ENCODE measurements at regions not wholly inside any gene's neighbourhood (a gene's known extent, or its start where the extent isn't known, plus 50 kb on each side); places are given as distances from the start of the nearest gene placed in this dataset.

DNA sequence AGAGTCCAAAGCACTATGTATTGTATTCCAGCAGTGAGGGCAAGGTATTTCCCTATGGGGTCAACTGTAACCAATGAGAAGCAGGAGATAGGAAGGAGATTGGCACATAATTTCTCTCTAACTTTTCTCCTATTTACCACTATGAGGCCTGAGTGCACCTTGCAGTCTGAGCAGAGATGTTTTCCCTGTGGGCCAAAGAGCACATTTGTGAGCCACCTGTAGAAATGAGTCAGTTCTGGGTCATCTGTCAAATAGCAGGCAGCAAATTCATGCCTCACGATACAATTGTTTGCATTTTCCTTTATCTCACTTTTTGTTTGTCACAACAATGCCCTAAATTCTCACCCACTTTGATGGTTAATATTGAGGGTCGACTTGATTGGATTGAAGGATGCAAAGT lies 547.2 kb upstream of the NCAM2 start:
- no peak for DNase-seq (ENCODE audit: low read depth, low spot score)
- no peak for ATAC-seq
- Histone ChIP-seq H3K4me2 (ENCODE audit: low read length) (no peak overlapping the region), H3K4me1 (ENCODE audit: control insufficient read depth in 1 of 2, insufficient read depth in 2 of 2, low read length in 2 of 2) (no peaks in the 10 kb centered on the region), H3K79me2 (ENCODE audit: insufficient read depth, low read length) (no peaks in the 10 kb centered on the region), H3K4me3 (replicated peaks in 1 of 2; ENCODE audit: low read depth in 1 of 2, low read length in 2 of 2) (no peak overlapping the region), H3K9me2 (ENCODE audit: insufficient read depth) (no peaks in the 10 kb centered on the region), H2AFZ (ENCODE audit: low read depth, low read length, poor library complexity, severe bottlenecking) (no peak overlapping the region), H3K9ac (ENCODE audit: low read length) (no peak overlapping the region), H3K9me3 (ENCODE audit: control insufficient read depth in 1 of 2, insufficient read depth in 1 of 2, low read depth in 1 of 2, low read length in 2 of 2) (peaks cover 0 to 25% of the 10 kb centered on the region in 2 experiments; a peak in 2 of 4 replicates), H3K36me3 (ENCODE audit: control insufficient read depth in 1 of 2, insufficient read depth in 2 of 2, low read length in 2 of 2) (no peaks in the 10 kb centered on the region), H3K27ac (ENCODE audit: low read depth, low read length) (no peak overlapping the region), H3K27me3 (ENCODE audit: insufficient read depth, low read length) (no peaks in the 10 kb centered on the region), H4K20me1 (ENCODE audit: insufficient read depth) (no peaks in the 10 kb centered on the region)
- TF ChIP-seq, protein P1, sequence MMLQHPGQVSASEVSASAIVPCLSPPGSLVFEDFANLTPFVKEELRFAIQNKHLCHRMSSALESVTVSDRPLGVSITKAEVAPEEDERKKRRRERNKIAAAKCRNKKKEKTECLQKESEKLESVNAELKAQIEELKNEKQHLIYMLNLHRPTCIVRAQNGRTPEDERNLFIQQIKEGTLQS (IDR thresholded peaks at IDR 0.05), result no peak
- no peak for TF ChIP-seq ZFX (IDR thresholded peaks at IDR 0.05)
- TF ChIP-seq ZBTB33 (IDR thresholded peaks at IDR 0.05; ENCODE audit: extremely low read depth, insufficient replicate concordance, low read length), result no peak
- no peak for TF ChIP-seq ELF1 (IDR thresholded peaks at IDR 0.05; ENCODE audit: borderline replicate concordance, low read depth)
- no peak for TF ChIP-seq EGR1 (IDR thresholded peaks at IDR 0.05; ENCODE audit: low read depth)
- no peak for TF ChIP-seq ZNF274 (IDR thresholded peaks at IDR 0.05; ENCODE audit: low read depth, low read length)
- no peak for TF ChIP-seq POLR2AphosphoS5 (IDR thresholded peaks at IDR 0.05; ENCODE audit: low read depth, low read length)
- TF ChIP-seq, protein P2, sequence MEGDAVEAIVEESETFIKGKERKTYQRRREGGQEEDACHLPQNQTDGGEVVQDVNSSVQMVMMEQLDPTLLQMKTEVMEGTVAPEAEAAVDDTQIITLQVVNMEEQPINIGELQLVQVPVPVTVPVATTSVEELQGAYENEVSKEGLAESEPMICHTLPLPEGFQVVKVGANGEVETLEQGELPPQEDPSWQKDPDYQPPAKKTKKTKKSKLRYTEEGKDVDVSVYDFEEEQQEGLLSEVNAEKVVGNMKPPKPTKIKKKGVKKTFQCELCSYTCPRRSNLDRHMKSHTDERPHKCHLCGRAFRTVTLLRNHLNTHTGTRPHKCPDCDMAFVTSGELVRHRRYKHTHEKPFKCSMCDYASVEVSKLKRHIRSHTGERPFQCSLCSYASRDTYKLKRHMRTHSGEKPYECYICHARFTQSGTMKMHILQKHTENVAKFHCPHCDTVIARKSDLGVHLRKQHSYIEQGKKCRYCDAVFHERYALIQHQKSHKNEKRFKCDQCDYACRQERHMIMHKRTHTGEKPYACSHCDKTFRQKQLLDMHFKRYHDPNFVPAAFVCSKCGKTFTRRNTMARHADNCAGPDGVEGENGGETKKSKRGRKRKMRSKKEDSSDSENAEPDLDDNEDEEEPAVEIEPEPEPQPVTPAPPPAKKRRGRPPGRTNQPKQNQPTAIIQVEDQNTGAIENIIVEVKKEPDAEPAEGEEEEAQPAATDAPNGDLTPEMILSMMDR (IDR thresholded peaks at IDR 0.05 in 2 of 3, conservative IDR thresholded peaks at IDR 0.05 in 1 of 3; ENCODE audit: borderline replicate concordance in 1 of 3, insufficient read depth in 1 of 3, low read depth in 2 of 3, low read length in 2 of 3), result no peak
- BruUV-seq (replicated peaks), result no TSS peak
- RAD21 ChIA-PET (ENCODE audit: low non-redundant PET in 1 of 2, low total read pairs in 2 of 2, uncharacterized antibody in 2 of 2, unreplicated experiment in 2 of 2), result no interaction called here
- intact Hi-C loops (cut with micrococcal nuclease), result no loop called here
- CTCF ChIA-PET, result no interaction called here
- POLR2A ChIA-PET, result no interaction called here

All from HCT116 (cell line).